Stomach (tissue), 8 donors: ENCODE measurements at regions not wholly inside any gene's neighbourhood (a gene's known extent, or its start where the extent isn't known, plus 50 kb on each side); places are given as distances from the start of the nearest gene placed in this dataset.

Experiments
- DNase-seq, 2 donors: peaks; one replicate each; pipeline versions ENCODE4 v3.0.0 to v3.0.0-alpha.2; 2013 to 2019
- H3K27ac ChIP-seq, 5 donors: fragments of 200-600 bp in 4 of 5; sonication (generic) in 4 of 5; one replicate each; pipeline ENCODE4 v1.5.1; 2013 to 2019; ENCODE audit warnings: mild to moderate bottlenecking in 1 of 5, moderate library complexity in 1 of 5
- H3K27me3 ChIP-seq, 3 donors: fragments of 200-600 bp; sonication (generic); one replicate each; pipeline ENCODE4 v1.5.1; 2017 to 2019; ENCODE audit warnings: mixed run types in 1 of 3
- H3K36me3 ChIP-seq, 4 donors: fragments of 200-600 bp; sonication (generic); 1 replicate in 3 of 4; 2 replicates in 1 of 4; pipeline ENCODE4 v1.5.1; 2016 to 2019
- H3K4me1 ChIP-seq, 4 donors: fragments of 200-600 bp; sonication (generic); one replicate each; pipeline ENCODE4 v1.5.1; 2016 to 2019
- H3K4me3 ChIP-seq, 4 donors: fragments of 200-600 bp; sonication (generic) in 3 of 4; one replicate each; pipeline ENCODE4 v1.5.1; 2016 to 2019; ENCODE audit warnings: mild to moderate bottlenecking in 1 of 4
- H3K9me3 ChIP-seq, 4 donors: fragments of 200-600 bp; sonication (generic); one replicate each; pipeline ENCODE4 v1.5.1; 2016 to 2019
- EP300 ChIP-seq: sonication (generic); formaldehyde crosslinking; IDR thresholded peaks from one replicate; pipeline ENCODE4 v1.6.1; 2017; ENCODE audit warnings: antibody characterized with exemption
- POLR2A ChIP-seq, 4 donors: fragments of 450-650 bp; IDR thresholded peaks; one replicate each; pipeline ENCODE4 v1.6.1; 2016; ENCODE audit warnings: antibody characterized with exemption in 4 of 4, control low read depth in 2 of 4, mild to moderate bottlenecking in 1 of 4, moderate library complexity in 1 of 4
- POLR2AphosphoS5 ChIP-seq, 3 donors: sonication (generic); formaldehyde crosslinking; IDR thresholded peaks; one replicate each; pipeline ENCODE4 v1.6.1; 2016; ENCODE audit warnings: antibody characterized with exemption in 3 of 3
- WGBS, 5 donors: extraction: QIAGEN DNeasy Blood & Tissue Kit in 3 of 5; methylation state at CpG; one replicate each; pipeline versions ENCODE4 v1.1.5 to v1.1.7; 2013 to 2018; 5-methylcytosine and 5-hydroxymethylcytosine counted together
- intact Hi-C: fragments of 100-400 bp; cut with DNase I; formaldehyde crosslinking; loops from one replicate; pipeline ENCODE4 v1.15.1; 2023; ENCODE audit warnings: low total_unique reads
- TF ChIP-seq, protein P1 (sequence below), 7 experiments: fragments of 450-650 bp in 4 of 7; fragments of 200-600 bp in 3 of 7; sonication (generic) in 3 of 7; IDR thresholded peaks; one replicate each; pipeline ENCODE4 v1.5.1; 2016 to 2019; ENCODE audit warnings: antibody characterized with exemption in 7 of 7, control low read depth in 2 of 7, mild to moderate bottlenecking in 1 of 7
- donor health status: healthy with polysubstance abuse.
- donor health status: Bipolar disorder and iron deficiency.
- donor health status: healthy.

GRCh38 chr2:106649306-106649705, 162.1 kb downstream of the CD8B2 start:
- TF ChIP-seq, protein P1, sequence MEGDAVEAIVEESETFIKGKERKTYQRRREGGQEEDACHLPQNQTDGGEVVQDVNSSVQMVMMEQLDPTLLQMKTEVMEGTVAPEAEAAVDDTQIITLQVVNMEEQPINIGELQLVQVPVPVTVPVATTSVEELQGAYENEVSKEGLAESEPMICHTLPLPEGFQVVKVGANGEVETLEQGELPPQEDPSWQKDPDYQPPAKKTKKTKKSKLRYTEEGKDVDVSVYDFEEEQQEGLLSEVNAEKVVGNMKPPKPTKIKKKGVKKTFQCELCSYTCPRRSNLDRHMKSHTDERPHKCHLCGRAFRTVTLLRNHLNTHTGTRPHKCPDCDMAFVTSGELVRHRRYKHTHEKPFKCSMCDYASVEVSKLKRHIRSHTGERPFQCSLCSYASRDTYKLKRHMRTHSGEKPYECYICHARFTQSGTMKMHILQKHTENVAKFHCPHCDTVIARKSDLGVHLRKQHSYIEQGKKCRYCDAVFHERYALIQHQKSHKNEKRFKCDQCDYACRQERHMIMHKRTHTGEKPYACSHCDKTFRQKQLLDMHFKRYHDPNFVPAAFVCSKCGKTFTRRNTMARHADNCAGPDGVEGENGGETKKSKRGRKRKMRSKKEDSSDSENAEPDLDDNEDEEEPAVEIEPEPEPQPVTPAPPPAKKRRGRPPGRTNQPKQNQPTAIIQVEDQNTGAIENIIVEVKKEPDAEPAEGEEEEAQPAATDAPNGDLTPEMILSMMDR (IDR thresholded peaks at IDR 0.05): no peak
- TF ChIP-seq POLR2A (IDR thresholded peaks at IDR 0.05): no peak
- no peak for TF ChIP-seq EP300
- no peak for TF ChIP-seq POLR2AphosphoS5 (IDR thresholded peaks at IDR 0.05)
- no peaks in the 10 kb centered on the region for H3K36me3 ChIP-seq
- peaks cover 0 to 7% (median 0%) of the 10 kb centered on the region in 3 donors for H3K27me3 ChIP-seq
- H3K4me1 ChIP-seq: no peaks in the 10 kb centered on the region
- no peak overlapping the region for H3K4me3 ChIP-seq
- intact Hi-C loops: no loop called here
- WGBS, 5 donors: 84 to 98% (median 92%) methylated on average over 1 of the region's 1 CpG
- DNase-seq: no peak
- H3K27ac ChIP-seq: no peak overlapping the region
- no peaks in the 10 kb centered on the region for H3K9me3 ChIP-seq

GRCh38 chr2:106653465-106653864, 166.3 kb downstream of the CD8B2 start:
- no peaks in the 10 kb centered on the region for H3K9me3 ChIP-seq
- intact Hi-C loops: no loop called here
- H3K4me1 ChIP-seq: no peaks in the 10 kb centered on the region
- H3K4me3 ChIP-seq: no peak overlapping the region
- H3K27me3 ChIP-seq: peaks cover 0 to 7% (median 0%) of the 10 kb centered on the region in 3 donors
- TF ChIP-seq POLR2AphosphoS5 (IDR thresholded peaks at IDR 0.05) (no peak), POLR2A (IDR thresholded peaks at IDR 0.05) (no peak), EP300 (no peak)
- TF ChIP-seq, protein P1 (IDR thresholded peaks at IDR 0.05): no peak
- H3K27ac ChIP-seq: no peak overlapping the region
- WGBS, 5 donors: 89 to 93% (median 92%) methylated on average over 6 of the region's 6 CpGs
- no peaks in the 10 kb centered on the region for H3K36me3 ChIP-seq
- DNase-seq: no peak

GRCh38 chr2:106658616-106659015, 171.5 kb downstream of the CD8B2 start:
- TF ChIP-seq, protein P1 (IDR thresholded peaks at IDR 0.05): no peak
- TF ChIP-seq POLR2AphosphoS5 (IDR thresholded peaks at IDR 0.05): no peak
- TF ChIP-seq EP300: no peak
- no peak for TF ChIP-seq POLR2A (IDR thresholded peaks at IDR 0.05)
- DNase-seq: no peak
- intact Hi-C loops: no loop called here
- H3K36me3 ChIP-seq: no peaks in the 10 kb centered on the region
- H3K4me3 ChIP-seq: no peak overlapping the region
- H3K9me3 ChIP-seq: peaks cover 0 to 1% (median 1%) of the 10 kb centered on the region in 4 donors
- no peaks in the 10 kb centered on the region for H3K27me3 ChIP-seq
- H3K27ac ChIP-seq: no peak overlapping the region
- WGBS, 5 donors: 90 to 94% (median 93%) methylated on average over 4 of the region's 4 CpGs
- no peaks in the 10 kb centered on the region for H3K4me1 ChIP-seq

- 57 to 73% (median 66%) methylated on average over 3 of the region's 3 CpGs for WGBS, 5 donors
- Histone ChIP-seq H3K27me3 (no peaks in the 10 kb centered on the region), H3K36me3 (no peaks in the 10 kb centered on the region), H3K4me3 (no peak overlapping the region), H3K4me1 (no peaks in the 10 kb centered on the region), H3K9me3 (peaks cover 0 to 13% (median 6%) of the 10 kb centered on the region in 4 donors), H3K27ac (no peak overlapping the region)
- DNase-seq: no peak
- intact Hi-C loops: no loop called here
- TF ChIP-seq POLR2A (IDR thresholded peaks at IDR 0.05): no peak
- TF ChIP-seq EP300: no peak
- TF ChIP-seq, protein P1 (IDR thresholded peaks at IDR 0.05): no peak
- TF ChIP-seq POLR2AphosphoS5 (IDR thresholded peaks at IDR 0.05): no peak
These were observed 177.5 kb downstream of the CD8B2 start for GRCh38 chr2:106664669-106665068.
